DOHH2 (cell line): ENCODE measurements at regions not wholly inside any gene's neighbourhood (a gene's known extent, or its start where the extent isn't known, plus 50 kb on each side); places are given as distances from the start of the nearest gene placed in this dataset.

Source experiments
- CTCF ChIP-seq: fragments of 200-600 bp; sonication (generic); IDR thresholded peaks from one replicate; pipeline ENCODE4 v1.5.1; 2014; ENCODE audit warnings: antibody characterized with exemption, mild to moderate bottlenecking, low read depth, low read length; ENCODE audit not compliant: poor library complexity, severe bottlenecking
- EZH2phosphoT487 ChIP-seq: fragments of 200-600 bp; sonication (generic); IDR thresholded peaks from 2 replicates; pipeline ENCODE4 v1.6.1; 2017; ENCODE audit warnings: borderline replicate concordance, mild to moderate bottlenecking, antibody characterized with exemption, low read length, moderate library complexity, mixed read lengths

GRCh38 chr2:117232305-117232704, 582.2 kb upstream of the DDX18 start:
- no peak for TF ChIP-seq EZH2phosphoT487
- TF ChIP-seq CTCF: no peak
